ENCODE measurements at regions not wholly inside any gene's neighbourhood (a gene's known extent, or its start where the extent isn't known, plus 50 kb on each side); places are given as distances from the start of the nearest gene placed in this dataset.
"Not testable (repeated sequence)": the region's sequence is repeated elsewhere in the genome, so short reads cannot be mapped to it uniquely, and the experiment has no call there.

DNA sequence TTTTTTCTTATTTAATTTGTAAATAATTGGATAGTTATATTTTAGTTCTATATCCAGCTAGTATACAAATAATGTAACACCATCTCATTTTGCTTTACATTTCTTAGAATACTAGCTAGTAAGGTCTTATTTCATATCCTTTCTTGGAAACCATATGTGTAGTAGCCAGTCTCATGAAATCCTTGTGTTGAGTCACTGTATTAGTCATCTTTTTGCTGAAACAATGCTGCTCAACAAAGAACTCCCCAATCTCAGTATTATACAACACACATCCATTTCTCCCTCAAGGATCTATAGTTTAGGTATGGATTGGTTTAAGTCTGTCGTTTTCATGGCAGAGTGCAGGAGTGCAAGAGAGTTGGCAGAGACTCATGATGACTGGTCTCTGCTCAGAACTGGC is 55.6 kb upstream of the NBPF26 start:
- DNase-seq = not testable (repeated sequence)
